HepG2 (cell line): ENCODE measurements at regions not wholly inside any gene's neighbourhood (a gene's known extent, or its start where the extent isn't known, plus 50 kb on each side); places are given as distances from the start of the nearest gene placed in this dataset.

Source experiments
- ATAC-seq: fragments of 200-7000 bp; cut with Tn5 transposase; 3 replicates; pipeline ENCODE4 v1.9.1; 2020; ENCODE audit warnings: mild to moderate bottlenecking, moderate library complexity
- BruUV-seq: library from RNA; stranded (reverse); fragments of 400-500 nt; replicated peaks from 2 replicates; lab custom pipeline; 2021; lab: Mats Ljungman, UMichigan
- CTCF ChIA-PET: fragments of 300-600 bp; formaldehyde crosslinking; extraction: SDS; loops from one replicate; lab custom pipeline; 2021; ENCODE audit warnings: low total read pairs, inconsistent platforms, low intra/inter-chr PET ratio; lab: Yijun Ruan, JAX
- POLR2A ChIA-PET: fragments of 350-600 bp; sonication (Branson Sonifier 250); formaldehyde crosslinking; loops from one replicate; lab custom pipeline; 2020; ENCODE audit warnings: antibody characterized with exemption, inconsistent platforms; lab: Yijun Ruan, JAX
- DNase-seq: peaks from one replicate; pipeline ENCODE4 v3.0.0-alpha.2; 2015; ENCODE audit warnings: low spot score
- FAIRE-seq: peaks from 3 replicates; lab custom pipeline; 2011; peaks lifted over from hg19 to GRCh38; lab: Jason Lieb, UNC
- H2AFZ ChIP-seq: one replicate; pipeline ENCODE4 v1.6.1; 2011; ENCODE audit warnings: low read length, inconsistent platforms
- H3K27ac ChIP-seq: fragments of 300-600 bp; 3 replicates; pipeline ENCODE4 v1.8.0; 2011; ENCODE audit warnings: mixed run types, mild to moderate bottlenecking, mixed read lengths, low read length, inconsistent platforms; ENCODE audit not compliant: insufficient read depth; ENCODE audit errors: extremely low read length
- H3K27me3 ChIP-seq, 2 experiments: fragments of 200-600 bp in 1 of 2; 2 replicates in 1 of 2; 3 replicates in 1 of 2; pipeline versions ENCODE4 v1.6.0 to v1.8.0; 2011; ENCODE audit warnings: low read length in 2 of 2, mild to moderate bottlenecking in 2 of 2, moderate library complexity in 2 of 2, inconsistent platforms in 1 of 2; ENCODE audit not compliant: insufficient read depth in 2 of 2, control insufficient read depth in 1 of 2
- H3K36me3 ChIP-seq, 2 experiments: fragments of 200-600 bp in 1 of 2; replicated peaks in 1 of 2; 2 replicates in 1 of 2; 3 replicates in 1 of 2; pipeline versions ENCODE4 v1.5.1 to v1.8.0; 2011; ENCODE audit warnings: low read length in 2 of 2, inconsistent platforms in 1 of 2; ENCODE audit not compliant: insufficient read depth in 2 of 2, control insufficient read depth in 1 of 2
- H3K4me1 ChIP-seq: 2 replicates; pipeline ENCODE4 v1.5.1; 2012; ENCODE audit warnings: low read length, inconsistent platforms; ENCODE audit not compliant: insufficient read depth
- H3K4me2 ChIP-seq: 2 replicates; pipeline ENCODE4 v1.6.0; 2011; ENCODE audit warnings: low read depth, low read length, inconsistent platforms
- H3K4me3 ChIP-seq, 3 experiments: fragments of 200-600 bp in 1 of 3; sonication (generic), shearing (Covaris generic) in 1 of 3; replicated peaks in 1 of 3; 2 replicates each; pipeline ENCODE4 v1.5.1; 2011 to 2016; ENCODE audit warnings: low read length in 3 of 3, inconsistent platforms in 2 of 3, low read depth in 2 of 3, mild to moderate bottlenecking in 2 of 3, control low read depth in 1 of 3, mixed read lengths in 1 of 3; ENCODE audit not compliant: insufficient read depth in 1 of 3
- H3K79me2 ChIP-seq: one replicate; pipeline ENCODE4 v1.6.1; 2011; ENCODE audit warnings: low read length, inconsistent platforms; ENCODE audit not compliant: insufficient read depth
- H3K9ac ChIP-seq: 2 replicates; pipeline ENCODE4 v1.6.0; 2011; ENCODE audit warnings: mild to moderate bottlenecking, low read depth, low read length, inconsistent platforms; ENCODE audit not compliant: insufficient read depth
- H3K9me3 ChIP-seq: 2 replicates; pipeline ENCODE4 v1.5.1; 2012; ENCODE audit warnings: mild to moderate bottlenecking, low read length
- H4K20me1 ChIP-seq: 2 replicates; pipeline ENCODE4 v1.6.0; 2011; ENCODE audit warnings: inconsistent platforms, mild to moderate bottlenecking, low read length, moderate library complexity; ENCODE audit not compliant: insufficient read depth
- ARNTL ChIP-seq: sonication (generic); formaldehyde crosslinking; IDR thresholded peaks from 2 replicates; pipeline ENCODE4 v1.4.0; 2020; ENCODE audit warnings: mild to moderate bottlenecking, missing genetic modification reagents
- CC2D1A ChIP-seq: sonication (generic); formaldehyde crosslinking; IDR thresholded peaks from 2 replicates; pipeline ENCODE4 v1.8.1; 2023; ENCODE audit warnings: mild to moderate bottlenecking, missing genetic modification reagents
- NFYB ChIP-seq: sonication (generic); formaldehyde crosslinking; IDR thresholded peaks from 2 replicates; pipeline ENCODE4 v1.4.0; 2020; ENCODE audit warnings: missing genetic modification reagents
- RXRA ChIP-seq: sonication (generic); formaldehyde crosslinking; IDR thresholded peaks from 2 replicates; pipeline ENCODE4 v1.5.1; 2020; ENCODE audit warnings: missing genetic modification reagents
- SRSF4 ChIP-seq: fragments of 200-400 bp; formaldehyde crosslinking; IDR thresholded peaks from one replicate; pipeline ENCODE4 v1.6.1; 2018; ENCODE audit warnings: mild to moderate bottlenecking, low read depth, low read length, moderate library complexity; ENCODE audit not compliant: poor library complexity, severe bottlenecking
- ZNF10 ChIP-seq: sonication (generic); formaldehyde crosslinking; IDR thresholded peaks from 2 replicates; pipeline ENCODE4 v1.4.0; 2020; ENCODE audit warnings: mild to moderate bottlenecking, low read depth, missing genetic modification reagents, borderline replicate concordance
- ZNF3 ChIP-seq: IDR thresholded peaks from 2 replicates; pipeline ENCODE4 v1.7.0; 2017; ENCODE audit warnings: inconsistent platforms
- ZNF451 ChIP-seq: sonication (generic); formaldehyde crosslinking; IDR thresholded peaks from 2 replicates; pipeline ENCODE4 v1.5.0; 2020; ENCODE audit warnings: mild to moderate bottlenecking, missing genetic modification reagents
- ZSCAN29 ChIP-seq: sonication (generic); formaldehyde crosslinking; conservative IDR thresholded peaks from 2 replicates; pipeline ENCODE4 v1.4.0; 2020; ENCODE audit warnings: mild to moderate bottlenecking, missing genetic modification reagents
- ZSCAN30 ChIP-seq: sonication (generic); formaldehyde crosslinking; IDR thresholded peaks from 2 replicates; pipeline ENCODE4 v1.5.0; 2020; ENCODE audit warnings: mild to moderate bottlenecking, missing genetic modification reagents
- WGBS: methylation state at CpG from one replicate; pipeline ENCODE4 v1.1.6; 2017; ENCODE audit warnings: low lambda C conversion rate; 5-methylcytosine and 5-hydroxymethylcytosine counted together
- in situ Hi-C: cut with HindIII; loops from 2 replicates; pipeline ENCODE4 v1.10.0; 2017; ENCODE audit warnings: low pct_unique_long_range_greater_than_20kb; ENCODE audit not compliant: extremely low pct_ligation_motif_present
- intact Hi-C: fragments of 100-400 bp; cut with micrococcal nuclease; formaldehyde crosslinking; loops from one replicate; pipeline ENCODE4 v1.10.0; 2022; ENCODE audit not compliant: unreplicated experiment
- TF ChIP-seq, protein P1 (sequence below): sonication (generic); formaldehyde crosslinking; IDR thresholded peaks from 2 replicates; pipeline ENCODE4 v1.5.0; 2020; ENCODE audit warnings: missing genetic modification reagents
- TF ChIP-seq, protein P2 (sequence below): sonication (generic); formaldehyde crosslinking; IDR thresholded peaks from 2 replicates; pipeline ENCODE4 v1.5.0; 2020; ENCODE audit warnings: missing genetic modification reagents
- TF ChIP-seq, protein P3 (sequence below): sonication (generic); formaldehyde crosslinking; conservative IDR thresholded peaks from 2 replicates; pipeline ENCODE4 v1.4.0; 2020; ENCODE audit warnings: missing genetic modification reagents

DNA sequence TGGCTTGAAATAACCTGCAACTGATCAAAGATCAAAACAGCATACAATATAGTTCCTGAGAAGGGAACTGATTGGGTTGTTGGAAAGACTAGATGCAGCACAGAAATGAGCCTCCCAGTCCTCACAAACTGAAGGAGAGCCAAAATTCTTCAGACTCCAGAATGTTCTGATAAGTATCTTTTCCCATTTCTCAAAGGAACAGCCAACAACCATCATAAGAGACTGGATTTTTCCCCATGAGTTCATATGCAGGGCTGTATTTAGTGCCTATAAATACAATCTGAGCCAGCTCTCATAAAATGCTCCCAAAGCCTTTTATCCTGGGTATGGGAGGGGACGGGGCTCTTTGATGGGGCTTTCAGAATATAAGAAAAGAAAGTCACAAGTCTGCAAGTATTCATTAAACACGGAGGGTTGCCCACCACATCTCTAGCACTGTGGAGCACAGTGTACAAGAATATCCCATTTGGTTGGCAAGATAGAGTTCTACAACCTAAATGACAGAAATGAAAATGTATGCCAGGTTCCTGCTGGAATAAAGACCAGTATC, 50.7 kb upstream of the LYVE1 start (continued):
- no peak for TF ChIP-seq ZSCAN30 (CRISPR knock-in tag)
- no peak for TF ChIP-seq RXRA (CRISPR knock-in tag)
- no peak for TF ChIP-seq ZNF451
- TF ChIP-seq, protein P1, sequence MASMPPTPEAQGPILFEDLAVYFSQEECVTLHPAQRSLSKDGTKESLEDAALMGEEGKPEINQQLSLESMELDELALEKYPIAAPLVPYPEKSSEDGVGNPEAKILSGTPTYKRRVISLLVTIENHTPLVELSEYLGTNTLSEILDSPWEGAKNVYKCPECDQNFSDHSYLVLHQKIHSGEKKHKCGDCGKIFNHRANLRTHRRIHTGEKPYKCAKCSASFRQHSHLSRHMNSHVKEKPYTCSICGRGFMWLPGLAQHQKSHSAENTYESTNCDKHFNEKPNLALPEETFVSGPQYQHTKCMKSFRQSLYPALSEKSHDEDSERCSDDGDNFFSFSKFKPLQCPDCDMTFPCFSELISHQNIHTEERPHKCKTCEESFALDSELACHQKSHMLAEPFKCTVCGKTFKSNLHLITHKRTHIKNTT (CRISPR knock-in tag) = no peak
- TF ChIP-seq ZNF10 (CRISPR knock-in tag) = no peak

DNA sequence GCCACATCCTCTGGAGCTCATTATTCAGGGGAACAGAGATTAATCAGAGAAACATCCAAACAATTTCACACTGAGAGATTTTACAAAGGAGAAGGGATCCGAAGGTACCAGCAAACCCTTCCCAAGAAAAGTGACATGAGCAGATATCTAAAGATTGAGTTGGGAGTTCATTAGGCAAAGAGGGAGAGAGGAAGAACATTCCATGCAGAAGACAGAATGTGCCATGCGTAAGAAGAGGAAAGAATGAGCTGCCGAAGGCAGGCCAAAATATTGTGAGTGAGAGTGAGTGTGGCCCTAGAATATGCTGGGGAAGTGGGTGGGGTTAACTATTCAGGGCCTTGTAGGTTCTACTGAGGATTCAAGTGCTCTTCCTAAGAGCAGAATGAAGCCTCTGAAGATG, 50.0 kb upstream of the LYVE1 start:
- H3K4me2 ChIP-seq = no peak overlapping the region
- H3K9ac ChIP-seq = no peak overlapping the region
- no peaks in the 10 kb centered on the region; a peak in 3 of 5 replicates for H3K27me3 ChIP-seq
- ATAC-seq (no peak), FAIRE-seq (no peak), DNase-seq (no peak)
- no peak overlapping the region for H2AFZ ChIP-seq
- no peaks in the 10 kb centered on the region for H3K9me3 ChIP-seq
- in situ Hi-C loops = no loop called here
- H3K36me3 ChIP-seq = no peaks in the 10 kb centered on the region
- no peaks in the 10 kb centered on the region for H3K4me1 ChIP-seq
- H3K79me2 ChIP-seq = no peaks in the 10 kb centered on the region
- no peak overlapping the region for H3K27ac ChIP-seq
- intact Hi-C loops = no loop called here
- CTCF ChIA-PET = no interaction called here
- POLR2A ChIA-PET = no interaction called here
- no peak overlapping the region for H3K4me3 ChIP-seq
- TF ChIP-seq ZSCAN29 (no peak), NFYB (no peak), ARNTL (no peak), ZNF3 (CRISPR knock-in tag) (no peak), CC2D1A (CRISPR knock-in tag) (no peak), SRSF4 (no peak)
- TF ChIP-seq, protein P2, sequence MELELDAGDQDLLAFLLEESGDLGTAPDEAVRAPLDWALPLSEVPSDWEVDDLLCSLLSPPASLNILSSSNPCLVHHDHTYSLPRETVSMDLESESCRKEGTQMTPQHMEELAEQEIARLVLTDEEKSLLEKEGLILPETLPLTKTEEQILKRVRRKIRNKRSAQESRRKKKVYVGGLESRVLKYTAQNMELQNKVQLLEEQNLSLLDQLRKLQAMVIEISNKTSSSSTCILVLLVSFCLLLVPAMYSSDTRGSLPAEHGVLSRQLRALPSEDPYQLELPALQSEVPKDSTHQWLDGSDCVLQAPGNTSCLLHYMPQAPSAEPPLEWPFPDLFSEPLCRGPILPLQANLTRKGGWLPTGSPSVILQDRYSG = no peak
- TF ChIP-seq, protein P3, sequence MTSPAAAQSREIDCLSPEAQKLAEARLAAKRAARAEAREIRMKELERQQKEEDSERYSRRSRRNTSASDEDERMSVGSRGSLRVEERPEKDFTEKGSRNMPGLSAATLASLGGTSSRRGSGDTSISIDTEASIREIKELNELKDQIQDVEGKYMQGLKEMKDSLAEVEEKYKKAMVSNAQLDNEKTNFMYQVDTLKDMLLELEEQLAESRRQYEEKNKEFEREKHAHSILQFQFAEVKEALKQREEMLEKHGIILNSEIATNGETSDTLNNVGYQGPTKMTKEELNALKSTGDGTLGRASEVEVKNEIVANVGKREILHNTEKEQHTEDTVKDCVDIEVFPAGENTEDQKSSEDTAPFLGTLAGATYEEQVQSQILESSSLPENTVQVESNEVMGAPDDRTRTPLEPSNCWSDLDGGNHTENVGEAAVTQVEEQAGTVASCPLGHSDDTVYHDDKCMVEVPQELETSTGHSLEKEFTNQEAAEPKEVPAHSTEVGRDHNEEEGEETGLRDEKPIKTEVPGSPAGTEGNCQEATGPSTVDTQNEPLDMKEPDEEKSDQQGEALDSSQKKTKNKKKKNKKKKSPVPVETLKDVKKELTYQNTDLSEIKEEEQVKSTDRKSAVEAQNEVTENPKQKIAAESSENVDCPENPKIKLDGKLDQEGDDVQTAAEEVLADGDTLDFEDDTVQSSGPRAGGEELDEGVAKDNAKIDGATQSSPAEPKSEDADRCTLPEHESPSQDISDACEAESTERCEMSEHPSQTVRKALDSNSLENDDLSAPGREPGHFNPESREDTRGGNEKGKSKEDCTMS (CRISPR knock-in tag) = no peak
- 59% methylated on average over 3 of the region's 3 CpGs for WGBS
- H4K20me1 ChIP-seq = no peaks in the 10 kb centered on the region
- BruUV-seq = no TSS peak
